ENCODE measurements at regions not wholly inside any gene's neighbourhood (a gene's known extent, or its start where the extent isn't known, plus 50 kb on each side); places are given as distances from the start of the nearest gene placed in this dataset.

GRCh38 chr12:107543841-107544240 is 141.8 kb upstream of the PWP1 start:
- WGBS = 87% methylated on average over 4 of the region's 4 CpGs
- DNase-seq (ENCODE audit: low spot score) = no peak
- H3K4me1 ChIP-seq (replicated peaks) = no peaks in the 10 kb centered on the region
- H3K9me3 ChIP-seq = no peaks in the 10 kb centered on the region
- H3K27me3 ChIP-seq (replicated peaks; ENCODE audit: insufficient read depth) = no peaks in the 10 kb centered on the region
- no peak overlapping the region for H3K4me3 ChIP-seq
- H3K27ac ChIP-seq = no peak overlapping the region
- no peaks in the 10 kb centered on the region for H3K36me3 ChIP-seq
- no peak for TF ChIP-seq POLR2A (IDR thresholded peaks at IDR 0.05)
- TF ChIP-seq CTCF (IDR thresholded peaks at IDR 0.05) = no peak
- intact Hi-C loops (cut with DNase I) = no loop called here

DNA sequence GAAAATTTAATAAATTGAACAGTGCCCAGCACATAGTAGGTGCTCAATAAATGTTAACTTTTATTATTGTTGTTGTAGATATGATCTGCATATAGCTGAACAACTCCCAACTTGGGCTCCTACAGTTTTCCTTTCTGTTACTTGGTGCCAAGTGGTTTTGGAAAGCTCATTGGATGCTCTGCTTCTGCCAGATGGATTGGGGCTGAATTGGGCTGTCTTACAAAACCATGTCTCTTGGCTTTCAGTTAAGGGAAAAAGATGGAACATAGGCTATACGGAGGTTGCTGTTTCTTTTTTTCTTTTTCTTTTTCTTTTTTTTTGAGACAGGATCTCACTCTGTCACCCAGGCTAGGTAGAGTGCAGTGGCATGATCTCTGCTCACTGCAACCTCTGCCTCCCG is 140.7 kb upstream of the PWP1 start:
- no peak for TF ChIP-seq POLR2A (IDR thresholded peaks at IDR 0.05)
- TF ChIP-seq POLR2AphosphoS5 (IDR thresholded peaks at IDR 0.05) = no peak
- Histone ChIP-seq H3K4me1 (replicated peaks) (no peaks in the 10 kb centered on the region), H3K4me3 (no peak overlapping the region), H3K9me3 (no peaks in the 10 kb centered on the region), H3K27me3 (replicated peaks; ENCODE audit: insufficient read depth) (no peaks in the 10 kb centered on the region), H3K27ac (no peak overlapping the region), H3K36me3 (no peaks in the 10 kb centered on the region)
- no peak for DNase-seq (ENCODE audit: low spot score)
- intact Hi-C loops (cut with DNase I) = no loop called here
- 46% methylated on average over 2 of the region's 2 CpGs for WGBS

DNA sequence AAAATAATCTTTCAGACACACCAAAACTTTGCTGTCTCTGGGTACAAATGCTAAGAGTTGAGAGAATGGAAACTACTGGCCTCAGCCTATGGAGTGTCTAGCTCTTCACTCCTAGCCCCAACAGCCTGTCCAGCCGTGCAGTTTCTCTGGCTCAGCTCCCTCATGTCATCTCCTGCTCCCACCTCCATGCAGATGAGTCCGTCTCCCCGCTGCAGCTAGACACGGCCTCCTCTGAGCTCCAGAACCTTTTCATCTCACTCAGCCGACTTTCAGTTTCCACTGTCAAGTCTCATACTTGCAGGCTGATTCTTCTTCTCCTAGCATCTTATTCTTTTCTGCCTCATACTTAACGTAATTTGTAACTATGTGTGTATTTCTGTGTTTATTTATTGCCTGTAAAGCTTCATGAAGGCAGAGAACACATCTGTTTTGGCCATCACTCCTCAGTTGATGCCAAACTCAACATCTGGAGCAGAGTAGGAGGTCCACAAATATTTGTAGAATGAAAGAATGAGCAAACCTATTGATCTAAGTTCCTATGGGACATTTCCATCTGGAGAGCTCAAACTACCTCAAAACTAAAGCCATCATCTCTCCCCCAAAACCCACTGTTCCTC is 139.8 kb upstream of the PWP1 start:
- 35% methylated on average over 6 of the region's 6 CpGs for WGBS
- H3K27me3 ChIP-seq (replicated peaks; ENCODE audit: insufficient read depth) = no peaks in the 10 kb centered on the region
- H3K4me1 ChIP-seq (replicated peaks) = no peaks in the 10 kb centered on the region
- intact Hi-C loops (cut with DNase I) = no loop called here
- no peak overlapping the region for H3K27ac ChIP-seq
- no peaks in the 10 kb centered on the region for H3K9me3 ChIP-seq
- TF ChIP-seq POLR2AphosphoS5 (IDR thresholded peaks at IDR 0.05) (no peak), CTCF (IDR thresholded peaks at IDR 0.05) (no peak), POLR2A (IDR thresholded peaks at IDR 0.05) (no peak)
- H3K4me3 ChIP-seq = no peak overlapping the region
- no peaks in the 10 kb centered on the region for H3K36me3 ChIP-seq
- DNase-seq (ENCODE audit: low spot score) = no peak

DNA sequence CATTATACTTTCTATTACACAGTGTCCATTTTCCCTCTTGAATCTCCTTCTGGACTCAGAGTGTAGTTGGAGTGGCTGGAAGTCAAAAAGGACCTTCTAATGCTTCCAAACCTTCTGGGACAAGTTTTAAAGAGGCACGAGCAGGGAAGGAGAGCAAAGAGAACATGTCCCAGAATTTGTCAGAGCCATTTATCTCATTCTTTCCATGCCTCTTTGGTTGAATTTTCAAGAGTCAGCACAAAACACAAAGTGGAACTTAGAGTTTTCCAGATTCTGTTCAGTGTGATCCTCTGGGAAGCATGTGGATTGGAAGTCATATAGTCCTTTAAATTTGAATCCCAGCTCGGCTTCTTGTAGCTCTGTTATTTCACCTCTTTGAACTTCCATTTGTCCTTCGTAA is 138.2 kb upstream of the PWP1 start:
- 84% methylated on average over 3 of the region's 3 CpGs for WGBS
- Histone ChIP-seq H3K9me3 (no peaks in the 10 kb centered on the region), H3K36me3 (no peaks in the 10 kb centered on the region), H3K4me1 (replicated peaks) (no peaks in the 10 kb centered on the region), H3K27ac (no peak overlapping the region), H3K4me3 (no peak overlapping the region), H3K27me3 (replicated peaks; ENCODE audit: insufficient read depth) (no peaks in the 10 kb centered on the region)
- no peak for DNase-seq (ENCODE audit: low spot score)
- intact Hi-C loops (cut with DNase I) = no loop called here
- TF ChIP-seq CTCF (IDR thresholded peaks at IDR 0.05) (no peak), POLR2AphosphoS5 (IDR thresholded peaks at IDR 0.05) (no peak), POLR2A (IDR thresholded peaks at IDR 0.05) (no peak)

DNA sequence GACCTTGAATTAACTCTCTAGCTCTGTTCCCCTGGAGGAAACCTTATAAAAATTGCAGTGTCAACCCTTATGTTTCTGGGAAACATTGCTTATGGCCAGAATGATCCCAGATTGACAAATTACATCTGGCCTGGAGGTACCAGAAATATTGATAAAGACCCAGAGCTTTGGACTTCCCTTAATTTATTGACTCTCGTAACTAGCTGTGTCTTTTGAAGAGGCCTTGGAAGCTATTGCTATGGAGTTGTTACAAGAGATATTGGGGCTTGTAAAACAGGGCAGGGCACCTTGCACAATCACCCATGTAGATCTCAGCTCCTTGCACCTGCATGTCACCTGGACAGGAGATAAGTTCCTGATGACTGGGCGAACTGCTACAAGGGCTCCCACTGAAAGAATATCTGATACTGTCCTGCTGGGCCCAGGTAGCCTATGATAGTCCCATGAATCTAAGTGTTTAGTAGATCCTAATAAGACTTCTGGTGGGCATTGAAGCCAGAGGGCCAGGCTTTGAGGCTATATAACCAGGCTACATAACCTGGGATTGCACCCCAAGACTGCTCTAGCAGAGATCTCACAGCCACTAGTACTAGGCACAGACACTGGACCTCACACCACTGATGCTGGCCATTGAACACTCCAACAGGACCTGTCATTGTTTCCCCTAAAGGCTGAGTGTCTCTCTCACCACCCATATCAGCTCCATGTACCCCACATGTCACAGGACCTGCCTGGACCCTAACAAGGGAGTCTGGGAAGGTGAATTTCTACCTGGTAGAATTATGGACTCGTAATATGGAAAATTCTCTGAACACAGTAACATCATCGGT is 135.7 kb upstream of the PWP1 start:
- no peak for TF ChIP-seq POLR2A (IDR thresholded peaks at IDR 0.05)
- TF ChIP-seq CTCF (IDR thresholded peaks at IDR 0.05) = no peak
- TF ChIP-seq POLR2AphosphoS5 (IDR thresholded peaks at IDR 0.05) = no peak
- H3K27ac ChIP-seq = no peak overlapping the region
- intact Hi-C loops (cut with DNase I) = no loop called here
- WGBS = 96% methylated on average over 4 of the region's 4 CpGs
- H3K4me3 ChIP-seq = no peak overlapping the region
- DNase-seq (ENCODE audit: low spot score) = no peak
- no peaks in the 10 kb centered on the region for H3K36me3 ChIP-seq
- H3K27me3 ChIP-seq (replicated peaks; ENCODE audit: insufficient read depth) = no peaks in the 10 kb centered on the region
- no peaks in the 10 kb centered on the region for H3K9me3 ChIP-seq
- no peaks in the 10 kb centered on the region for H3K4me1 ChIP-seq (replicated peaks)
